Activated T-cell treated with anti-CD3 and anti-CD28 coated beads, Interleukin-2, amount 50 U/mL, for 72 hours (primary cell): ENCODE measurements at regions not wholly inside any gene's neighbourhood (a gene's known extent, or its start where the extent isn't known, plus 50 kb on each side); places are given as distances from the start of the nearest gene placed in this dataset.

Source experiments
- ATAC-seq, 2 donors: fragments of 150-1000 bp; cut with Tn5 transposase; replicated peaks in 1 of 2; 2 replicates each; pipeline ENCODE4 v1.10.0; 2021; ENCODE audit warnings: moderate library complexity in 2 of 2, mild to moderate bottlenecking in 1 of 2
- DNase-seq, 2 donors: peaks; one replicate each; pipeline ENCODE4 v3.0.0; 2021 to 2022; ENCODE audit warnings: mixed read lengths in 1 of 2
- H3K27ac Mint-ChIP-seq: one replicate; pipeline ENCODE4 v1.8.0; 2022; ENCODE audit warnings: mild to moderate bottlenecking, moderate library complexity, mixed read lengths
- H3K27me3 Mint-ChIP-seq: one replicate; pipeline ENCODE4 v1.8.0; 2022; ENCODE audit warnings: low read depth, mixed read lengths
- H3K36me3 Mint-ChIP-seq, 2 donors: one replicate each; pipeline ENCODE4 v1.8.0; 2022; ENCODE audit warnings: mixed read lengths in 2 of 2, mild to moderate bottlenecking in 1 of 2; ENCODE audit not compliant: insufficient read depth in 2 of 2
- H3K4me1 Mint-ChIP-seq: one replicate; pipeline ENCODE4 v1.8.0; 2022; ENCODE audit warnings: low read depth, mixed read lengths
- H3K4me3 Mint-ChIP-seq, 2 donors: one replicate each; pipeline ENCODE4 v1.8.0; 2022; ENCODE audit warnings: mild to moderate bottlenecking in 2 of 2, mixed read lengths in 2 of 2, moderate library complexity in 2 of 2
- H3K9me3 Mint-ChIP-seq, 2 donors: one replicate each; pipeline ENCODE4 v1.8.0; 2022; ENCODE audit warnings: mixed read lengths in 2 of 2

GRCh38 chr6:141437685-141438084 is 695.0 kb upstream of the GJE1 start:
- H3K27ac Mint-ChIP-seq: no peak overlapping the region
- DNase-seq (no peak), ATAC-seq (no peak)
- H3K4me3 Mint-ChIP-seq: no peak overlapping the region
- no peaks in the 10 kb centered on the region for H3K4me1 Mint-ChIP-seq
- no peaks in the 10 kb centered on the region for H3K27me3 Mint-ChIP-seq
- no peaks in the 10 kb centered on the region for H3K9me3 Mint-ChIP-seq
- H3K36me3 Mint-ChIP-seq: no peaks in the 10 kb centered on the region

GRCh38 chr6:141437011-141437410 is 695.7 kb upstream of the GJE1 start:
- no peak overlapping the region for H3K27ac Mint-ChIP-seq
- H3K4me1 Mint-ChIP-seq: no peaks in the 10 kb centered on the region
- no peak overlapping the region for H3K4me3 Mint-ChIP-seq
- H3K27me3 Mint-ChIP-seq: no peaks in the 10 kb centered on the region
- no peaks in the 10 kb centered on the region for H3K36me3 Mint-ChIP-seq
- no peaks in the 10 kb centered on the region for H3K9me3 Mint-ChIP-seq
- DNase-seq (no peak), ATAC-seq (no peak)

- no peak for ATAC-seq
- H3K4me3 Mint-ChIP-seq: no peak overlapping the region
- H3K4me1 Mint-ChIP-seq: no peaks in the 10 kb centered on the region
These were observed 706.2 kb upstream of the GJE1 start for GRCh38 chr6:141426400-141426980.

GRCh38 chr6:141421378-141421777 is 711.3 kb upstream of the GJE1 start:
- no peak for DNase-seq
- peaks cover 4 to 5% of the 10 kb centered on the region in 2 donors for H3K36me3 Mint-ChIP-seq
- no peak overlapping the region for H3K27ac Mint-ChIP-seq
- no peaks in the 10 kb centered on the region for H3K4me1 Mint-ChIP-seq
- ATAC-seq: no peak
- H3K27me3 Mint-ChIP-seq: no peaks in the 10 kb centered on the region
- H3K4me3 Mint-ChIP-seq: no peak overlapping the region
- peaks cover 2 to 4% of the 10 kb centered on the region in 2 donors for H3K9me3 Mint-ChIP-seq

More at GRCh38 chr6:141426400-141426980, 706.2 kb upstream of the GJE1 start:
- Mint-ChIP-seq H3K36me3 (peaks cover 7% of the 10 kb centered on the region in 2 donors), H3K9me3 (peaks cover 7% of the 10 kb centered on the region in 2 donors), H3K27ac (no peak overlapping the region), H3K27me3 (no peaks in the 10 kb centered on the region)
- no peak for DNase-seq

- Mint-ChIP-seq H3K36me3 (no peaks in the 10 kb centered on the region), H3K27ac (no peak overlapping the region), H3K9me3 (no peaks in the 10 kb centered on the region), H3K4me3 (no peak overlapping the region), H3K4me1 (no peaks in the 10 kb centered on the region), H3K27me3 (no peaks in the 10 kb centered on the region)
- DNase-seq: no peak
- no peak for ATAC-seq
These were observed 714.6 kb upstream of the GJE1 start for GRCh38 chr6:141418076-141418475.

- no peaks in the 10 kb centered on the region for H3K27me3 Mint-ChIP-seq
- H3K4me3 Mint-ChIP-seq: no peak overlapping the region
- no peaks in the 10 kb centered on the region for H3K4me1 Mint-ChIP-seq
- no peak for ATAC-seq
- H3K27ac Mint-ChIP-seq: no peak overlapping the region
- H3K9me3 Mint-ChIP-seq: no peaks in the 10 kb centered on the region
- no peak for DNase-seq
- no peaks in the 10 kb centered on the region for H3K36me3 Mint-ChIP-seq
These were observed 716.8 kb upstream of the GJE1 start for GRCh38 chr6:141415896-141416295.

- no peak overlapping the region for H3K4me3 Mint-ChIP-seq
- no peaks in the 10 kb centered on the region for H3K27me3 Mint-ChIP-seq
- DNase-seq (no peak), ATAC-seq (no peak)
- no peak overlapping the region for H3K27ac Mint-ChIP-seq
- H3K9me3 Mint-ChIP-seq: peaks cover 3 to 4% of the 10 kb centered on the region in 2 donors
- no peaks in the 10 kb centered on the region for H3K4me1 Mint-ChIP-seq
- peaks cover 4 to 6% of the 10 kb centered on the region in 2 donors for H3K36me3 Mint-ChIP-seq
These were observed 719.5 kb upstream of the GJE1 start for GRCh38 chr6:141413196-141413595.

- peaks cover 8 to 9% of the 10 kb centered on the region in 2 donors for H3K9me3 Mint-ChIP-seq
- no peak overlapping the region for H3K4me3 Mint-ChIP-seq
- peaks cover 3% of the 10 kb centered on the region for H3K27me3 Mint-ChIP-seq
- no peak for ATAC-seq
- no peak overlapping the region for H3K27ac Mint-ChIP-seq
- no peak for DNase-seq
- H3K36me3 Mint-ChIP-seq: peaks cover 6 to 10% of the 10 kb centered on the region in 2 donors
- H3K4me1 Mint-ChIP-seq: no peaks in the 10 kb centered on the region
These were observed 726.0 kb upstream of the GJE1 start for GRCh38 chr6:141406761-141407160.

- no peak overlapping the region for H3K27ac Mint-ChIP-seq
- no peak overlapping the region for H3K4me3 Mint-ChIP-seq
- H3K9me3 Mint-ChIP-seq: peaks cover 5% of the 10 kb centered on the region in 2 donors
- peaks cover 10% of the 10 kb centered on the region for H3K27me3 Mint-ChIP-seq
- H3K4me1 Mint-ChIP-seq: no peaks in the 10 kb centered on the region
- no peak for ATAC-seq
- DNase-seq: no peak
- H3K36me3 Mint-ChIP-seq: peaks cover 3 to 4% of the 10 kb centered on the region in 2 donors
These were observed 728.9 kb upstream of the GJE1 start for GRCh38 chr6:141403827-141404226.

GRCh38 chr6:141403103-141403502 is 729.6 kb upstream of the GJE1 start:
- no peak overlapping the region for H3K4me3 Mint-ChIP-seq
- peaks cover 10% of the 10 kb centered on the region for H3K27me3 Mint-ChIP-seq
- H3K9me3 Mint-ChIP-seq: peaks cover 5% of the 10 kb centered on the region in 2 donors
- no peak overlapping the region for H3K27ac Mint-ChIP-seq
- no peaks in the 10 kb centered on the region for H3K4me1 Mint-ChIP-seq
- no peak for DNase-seq
- no peak for ATAC-seq
- H3K36me3 Mint-ChIP-seq: peaks cover 2% of the 10 kb centered on the region in 2 donors

- ATAC-seq: no peak
- no peak overlapping the region for H3K27ac Mint-ChIP-seq
- no peak for DNase-seq
- peaks cover under 1% of the 10 kb centered on the region in 2 donors for H3K36me3 Mint-ChIP-seq
- no peak overlapping the region for H3K4me3 Mint-ChIP-seq
- no peaks in the 10 kb centered on the region for H3K4me1 Mint-ChIP-seq
- peaks cover 3 to 4% of the 10 kb centered on the region in 2 donors for H3K9me3 Mint-ChIP-seq
- peaks cover 10% of the 10 kb centered on the region for H3K27me3 Mint-ChIP-seq
These were observed 730.2 kb upstream of the GJE1 start for GRCh38 chr6:141402489-141402888.

GRCh38 chr6:141401851-141402250 is 730.9 kb upstream of the GJE1 start:
- Mint-ChIP-seq H3K36me3 (no peaks in the 10 kb centered on the region), H3K27me3 (peaks cover 10% of the 10 kb centered on the region), H3K27ac (no peak overlapping the region), H3K4me1 (no peaks in the 10 kb centered on the region), H3K9me3 (peaks cover under 1 to 2% of the 10 kb centered on the region in 2 donors), H3K4me3 (no peak overlapping the region)
- no peak for DNase-seq
- ATAC-seq: no peak

- no peak for DNase-seq
- no peak for ATAC-seq
These were observed 731.6 kb upstream of the GJE1 start for GRCh38 chr6:141401168-141401567.

GRCh38 chr6:141398949-141399348 is 733.8 kb upstream of the GJE1 start:
- DNase-seq: no peak
- no peaks in the 10 kb centered on the region for H3K4me1 Mint-ChIP-seq
- no peaks in the 10 kb centered on the region for H3K36me3 Mint-ChIP-seq
- no peak for ATAC-seq
- no peak overlapping the region for H3K27ac Mint-ChIP-seq
- no peaks in the 10 kb centered on the region for H3K9me3 Mint-ChIP-seq
- peaks cover 10% of the 10 kb centered on the region for H3K27me3 Mint-ChIP-seq
- H3K4me3 Mint-ChIP-seq: no peak overlapping the region

More at GRCh38 chr6:141401168-141401567, 731.6 kb upstream of the GJE1 start:
- Mint-ChIP-seq H3K4me1 (no peaks in the 10 kb centered on the region), H3K4me3 (no peak overlapping the region), H3K27ac (no peak overlapping the region), H3K27me3 (peaks cover 10% of the 10 kb centered on the region), H3K9me3 (no peaks in the 10 kb centered on the region), H3K36me3 (no peaks in the 10 kb centered on the region)
